Activated T-cell treated with anti-CD3 and anti-CD28 coated beads, Interleukin-2, amount 50 U/mL, for 72 hours (primary cell): ENCODE measurements at regions not wholly inside any gene's neighbourhood (a gene's known extent, or its start where the extent isn't known, plus 50 kb on each side); places are given as distances from the start of the nearest gene placed in this dataset.
"Not testable (repeated sequence)": the region's sequence is repeated elsewhere in the genome, so short reads cannot be mapped to it uniquely, and the experiment has no call there.

Experiments used
- ATAC-seq, 2 donors: fragments of 150-1000 bp; cut with Tn5 transposase; replicated peaks in 1 of 2; 2 replicates each; pipeline ENCODE4 v1.10.0; 2021; ENCODE audit warnings: moderate library complexity in 2 of 2, mild to moderate bottlenecking in 1 of 2
- DNase-seq, 2 donors: peaks; one replicate each; pipeline ENCODE4 v3.0.0; 2021 to 2022; ENCODE audit warnings: mixed read lengths in 1 of 2
- H3K27ac Mint-ChIP-seq: one replicate; pipeline ENCODE4 v1.8.0; 2022; ENCODE audit warnings: mild to moderate bottlenecking, moderate library complexity, mixed read lengths
- H3K27me3 Mint-ChIP-seq: one replicate; pipeline ENCODE4 v1.8.0; 2022; ENCODE audit warnings: low read depth, mixed read lengths
- H3K36me3 Mint-ChIP-seq, 2 donors: one replicate each; pipeline ENCODE4 v1.8.0; 2022; ENCODE audit warnings: mixed read lengths in 2 of 2, mild to moderate bottlenecking in 1 of 2; ENCODE audit not compliant: insufficient read depth in 2 of 2
- H3K4me1 Mint-ChIP-seq: one replicate; pipeline ENCODE4 v1.8.0; 2022; ENCODE audit warnings: low read depth, mixed read lengths
- H3K4me3 Mint-ChIP-seq, 2 donors: one replicate each; pipeline ENCODE4 v1.8.0; 2022; ENCODE audit warnings: mild to moderate bottlenecking in 2 of 2, mixed read lengths in 2 of 2, moderate library complexity in 2 of 2
- H3K9me3 Mint-ChIP-seq, 2 donors: one replicate each; pipeline ENCODE4 v1.8.0; 2022; ENCODE audit warnings: mixed read lengths in 2 of 2

DNA sequence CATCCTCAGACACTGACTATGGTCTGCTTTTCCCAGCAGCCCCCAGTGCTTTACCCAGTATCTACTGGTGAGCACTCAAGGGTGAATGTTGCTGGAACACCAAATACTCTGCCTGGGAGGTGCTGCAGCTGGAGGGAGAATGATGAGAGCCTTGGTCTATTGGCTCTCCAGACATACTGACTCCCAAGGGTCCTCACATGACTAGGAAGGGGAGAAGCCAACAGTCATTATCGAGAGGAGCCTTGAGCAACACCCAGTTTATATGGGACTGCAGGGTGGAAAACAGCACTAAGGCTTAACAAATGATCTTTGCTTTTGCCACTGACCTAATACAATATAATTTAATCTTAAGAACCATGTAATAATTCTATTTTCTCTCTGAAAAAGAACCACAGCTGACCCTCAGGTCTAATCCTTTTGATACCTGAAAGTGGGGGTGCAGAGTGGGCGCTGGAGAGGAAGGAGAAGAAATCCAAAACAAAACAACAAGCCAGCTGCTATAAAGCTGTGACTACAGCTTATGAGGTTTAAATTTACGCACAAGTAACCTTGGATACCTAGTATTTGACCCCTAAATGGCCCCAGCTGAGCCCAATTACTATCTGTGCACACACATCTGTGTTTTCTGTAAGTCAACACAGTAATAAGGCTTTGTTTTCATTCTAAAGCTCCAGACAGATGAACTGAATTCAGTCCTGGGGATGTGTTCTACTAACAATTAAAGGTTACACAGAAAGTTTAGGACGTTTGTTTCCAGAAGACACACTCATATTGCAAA lies 107.8 kb upstream of the GRIP1 start:
- Mint-ChIP-seq H3K4me3 (no peak overlapping the region), H3K9me3 (no peaks in the 10 kb centered on the region), H3K4me1 (no peaks in the 10 kb centered on the region), H3K36me3 (no peaks in the 10 kb centered on the region), H3K27ac (no peak overlapping the region), H3K27me3 (no peaks in the 10 kb centered on the region)
- no peak for ATAC-seq
- no peak for DNase-seq

DNA sequence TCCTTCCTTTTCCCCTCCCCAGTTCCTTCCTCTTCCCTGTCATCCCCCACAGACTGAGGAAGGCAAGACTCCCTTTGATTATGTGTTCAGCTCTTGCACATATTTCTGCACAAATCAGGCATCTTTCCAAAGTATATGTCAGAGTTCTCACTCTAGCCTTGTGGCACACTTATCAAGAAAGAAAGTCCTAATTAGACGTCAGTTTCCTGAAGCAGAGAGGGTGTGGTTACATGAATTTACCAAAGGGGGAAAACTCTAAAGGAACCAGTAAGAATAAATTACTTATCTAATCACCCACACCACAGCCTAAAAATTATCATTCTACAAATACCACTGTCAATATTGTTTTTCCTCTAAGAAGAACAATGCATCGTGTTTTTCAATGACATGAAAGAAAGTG lies 120.7 kb upstream of the GRIP1 start:
- Mint-ChIP-seq H3K27ac (no peak overlapping the region), H3K27me3 (no peaks in the 10 kb centered on the region), H3K36me3 (peaks cover 0 to 2% of the 10 kb centered on the region in 2 donors), H3K4me3 (no peak overlapping the region), H3K9me3 (no peaks in the 10 kb centered on the region), H3K4me1 (peaks cover 5% of the 10 kb centered on the region)
- no peak for DNase-seq
- ATAC-seq: no peak

DNA sequence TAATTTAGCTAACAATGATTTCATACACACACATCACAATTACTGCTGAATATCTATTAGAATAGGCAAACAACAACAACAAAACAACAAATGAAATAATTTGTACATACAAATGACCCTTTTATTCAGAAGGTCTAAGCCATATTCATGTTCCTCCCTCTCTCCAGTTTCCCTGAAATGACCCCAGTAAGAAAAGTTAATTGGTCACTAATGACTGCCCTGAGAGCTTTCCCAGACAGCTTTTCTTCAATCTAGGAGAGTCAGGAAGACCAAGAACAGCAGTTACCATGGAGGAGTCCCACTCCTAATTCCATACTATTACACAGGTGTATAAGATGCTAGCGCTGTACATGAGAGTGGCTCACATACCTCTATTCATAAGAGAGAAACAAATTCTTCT lies 121.2 kb upstream of the GRIP1 start:
- Mint-ChIP-seq H3K27me3 (no peaks in the 10 kb centered on the region), H3K4me1 (peaks cover 5% of the 10 kb centered on the region), H3K36me3 (peaks cover 0 to 2% of the 10 kb centered on the region in 2 donors), H3K9me3 (no peaks in the 10 kb centered on the region), H3K27ac (no peak overlapping the region), H3K4me3 (no peak overlapping the region)
- DNase-seq: no peak
- ATAC-seq: no peak

DNA sequence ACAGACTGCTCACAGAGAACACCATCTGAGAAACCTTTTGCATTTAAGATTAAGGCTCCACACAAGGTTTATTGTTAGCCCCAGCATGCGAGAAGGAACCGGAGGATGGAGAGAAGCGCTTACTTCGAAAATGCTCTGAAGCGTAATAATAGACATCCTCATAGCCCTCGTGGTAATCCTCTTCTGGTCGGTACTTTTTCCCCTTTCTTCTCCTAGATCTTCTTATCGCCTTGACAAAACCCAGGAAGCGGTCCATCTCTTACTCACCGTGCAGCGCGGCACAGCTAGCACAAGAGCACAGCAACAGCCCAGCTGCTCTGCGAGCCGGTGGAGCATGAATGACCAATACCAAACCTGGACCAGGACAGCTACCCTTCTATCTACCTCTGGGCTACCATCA lies 125.1 kb upstream of the GRIP1 start:
- Mint-ChIP-seq H3K9me3 (no peaks in the 10 kb centered on the region), H3K27ac (no peak overlapping the region), H3K36me3 (no peaks in the 10 kb centered on the region), H3K4me1 (peaks cover 5% of the 10 kb centered on the region), H3K4me3 (no peak overlapping the region), H3K27me3 (no peaks in the 10 kb centered on the region)
- ATAC-seq (no peak), DNase-seq (no peak)

DNA sequence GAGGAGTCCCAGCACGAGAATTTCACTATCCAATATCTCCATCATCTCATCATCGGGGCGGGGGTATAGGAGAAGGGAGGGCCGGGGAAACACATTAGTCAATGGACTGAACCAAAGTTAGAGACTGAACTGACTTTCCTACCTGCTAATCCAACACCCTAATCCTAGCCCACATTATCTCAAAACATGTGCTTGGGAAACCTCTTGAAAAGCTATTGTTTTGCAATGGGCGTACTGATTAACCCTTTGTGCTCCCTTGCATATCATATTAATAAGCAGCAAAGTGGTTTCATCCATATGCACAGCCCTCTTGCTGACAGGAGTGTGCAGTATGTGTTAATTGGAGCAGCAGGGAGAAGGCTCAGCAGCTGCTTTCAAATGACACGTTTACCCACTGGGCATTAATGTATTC lies 125.7 kb upstream of the GRIP1 start:
- Mint-ChIP-seq H3K4me1 (peaks cover 1% of the 10 kb centered on the region), H3K27me3 (no peaks in the 10 kb centered on the region), H3K9me3 (no peaks in the 10 kb centered on the region), H3K36me3 (no peaks in the 10 kb centered on the region), H3K27ac (no peak overlapping the region), H3K4me3 (no peak overlapping the region)
- DNase-seq (no peak), ATAC-seq (no peak)

DNA sequence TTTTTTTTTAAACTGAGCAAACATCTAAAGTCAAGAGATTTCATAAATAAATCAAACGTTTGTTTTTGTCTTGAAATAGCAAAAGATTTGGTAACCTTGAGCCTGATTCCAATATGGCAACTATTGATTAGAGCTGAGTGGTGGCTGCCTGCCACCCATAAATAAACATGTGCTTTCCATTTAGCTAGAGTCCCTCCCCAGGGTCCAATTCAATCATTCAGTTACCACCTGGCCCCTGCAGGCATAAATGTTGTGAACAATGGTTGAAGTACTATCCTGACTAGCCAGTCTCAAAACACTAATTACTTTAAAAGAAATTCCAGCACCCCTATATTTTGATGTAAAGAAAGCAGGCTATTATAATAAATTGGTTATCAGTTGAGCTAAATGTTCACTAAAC lies 129.7 kb upstream of the GRIP1 start:
- DNase-seq (no peak), ATAC-seq (no peak)
- H3K27me3 Mint-ChIP-seq: no peaks in the 10 kb centered on the region
- no peaks in the 10 kb centered on the region for H3K9me3 Mint-ChIP-seq
- H3K4me1 Mint-ChIP-seq: peaks cover 6% of the 10 kb centered on the region
- H3K27ac Mint-ChIP-seq: no peak overlapping the region
- H3K4me3 Mint-ChIP-seq: no peak overlapping the region
- no peaks in the 10 kb centered on the region for H3K36me3 Mint-ChIP-seq

DNA sequence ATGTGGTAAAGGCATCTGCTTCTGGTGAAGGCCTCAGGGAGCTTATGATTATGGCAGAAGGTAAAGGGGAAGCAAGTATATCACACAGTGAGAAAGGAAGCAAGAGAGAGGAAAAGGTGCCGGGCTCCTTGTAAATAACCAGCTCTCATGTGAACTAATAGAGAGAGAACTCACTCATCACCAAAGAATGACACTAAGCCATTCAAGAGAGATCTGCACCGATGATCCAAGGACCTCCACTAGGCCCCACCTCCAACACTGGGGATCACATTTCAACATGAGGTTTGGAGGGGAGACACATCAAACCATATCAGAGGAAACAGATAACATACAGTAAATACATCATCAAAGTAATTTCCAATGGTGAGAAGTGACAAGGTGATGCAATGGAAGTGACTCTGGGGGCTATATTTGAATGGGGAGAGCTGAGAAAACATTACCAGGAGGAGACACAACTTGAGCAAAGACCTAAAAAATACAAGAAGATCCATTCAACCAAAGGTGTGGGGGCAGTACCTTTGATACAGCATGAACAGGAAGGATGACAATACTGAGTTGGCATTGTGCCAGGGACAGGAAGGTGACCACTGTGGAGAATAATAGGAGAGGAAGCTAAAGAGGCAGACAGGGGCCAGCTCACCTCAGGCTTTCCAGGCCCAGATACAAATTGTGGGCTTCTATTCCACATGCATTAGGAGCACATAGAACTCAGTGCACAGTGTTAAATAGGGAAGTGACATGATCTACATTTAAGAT lies 134.4 kb upstream of the GRIP1 start:
- no peaks in the 10 kb centered on the region for H3K9me3 Mint-ChIP-seq
- DNase-seq: peak; percentile 18 to 22
- no peak overlapping the region for H3K27ac Mint-ChIP-seq
- peaks cover 7% of the 10 kb centered on the region for H3K4me1 Mint-ChIP-seq
- peak in 1 of 2 donors; percentile 58 for ATAC-seq
- no peaks in the 10 kb centered on the region for H3K27me3 Mint-ChIP-seq
- no peak overlapping the region for H3K4me3 Mint-ChIP-seq
- H3K36me3 Mint-ChIP-seq: no peaks in the 10 kb centered on the region

DNA sequence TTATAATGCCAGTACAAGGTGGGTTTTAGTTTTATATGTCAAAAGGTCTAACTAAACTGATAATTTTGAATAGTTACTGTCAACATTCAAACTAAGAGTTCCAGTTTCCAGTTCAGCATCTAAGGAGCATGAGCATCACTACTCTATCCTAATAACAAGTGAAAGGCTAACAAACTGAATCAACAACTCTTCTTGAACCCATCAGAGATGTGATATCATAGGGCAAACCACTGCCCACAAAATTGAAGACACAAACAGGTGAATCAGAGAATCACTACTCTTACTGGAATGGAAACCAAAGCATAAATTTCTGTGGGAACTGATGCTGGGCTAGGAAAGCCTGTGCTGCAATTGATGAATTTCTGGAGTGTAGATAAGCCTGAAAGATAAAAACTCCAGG lies 140.7 kb upstream of the GRIP1 start:
- no peaks in the 10 kb centered on the region for H3K9me3 Mint-ChIP-seq

DNA sequence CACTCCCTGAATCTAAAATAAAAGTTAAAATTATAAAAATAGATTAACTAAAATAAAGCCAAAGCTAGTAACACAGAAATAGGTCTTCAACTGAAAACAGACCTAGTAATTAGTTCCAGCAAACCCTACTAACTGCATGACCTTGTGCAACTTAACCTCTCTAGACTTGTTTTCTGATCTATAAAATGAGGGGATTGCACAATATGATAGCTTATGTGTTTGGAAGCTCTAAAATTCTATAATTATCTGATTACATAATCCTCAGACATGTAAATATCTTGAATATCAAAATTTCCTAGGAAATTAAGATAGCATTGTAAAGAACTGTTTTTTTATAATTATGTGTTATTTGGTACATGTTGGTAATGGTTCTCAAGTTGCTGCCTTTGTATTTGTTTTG lies 144.1 kb upstream of the GRIP1 start:
- peaks cover 6% of the 10 kb centered on the region for H3K4me1 Mint-ChIP-seq
- no peaks in the 10 kb centered on the region for H3K36me3 Mint-ChIP-seq
- H3K27ac Mint-ChIP-seq: no peak overlapping the region
- H3K27me3 Mint-ChIP-seq: no peaks in the 10 kb centered on the region
- H3K4me3 Mint-ChIP-seq: no peak overlapping the region
- no peak for DNase-seq
- no peaks in the 10 kb centered on the region for H3K9me3 Mint-ChIP-seq
- ATAC-seq: no peak

More for the DNA sequence above, 140.7 kb upstream of the GRIP1 start:
- Mint-ChIP-seq H3K27ac (no peak overlapping the region), H3K4me1 (peaks cover 6% of the 10 kb centered on the region), H3K36me3 (no peaks in the 10 kb centered on the region), H3K4me3 (no peak overlapping the region), H3K27me3 (no peaks in the 10 kb centered on the region)
- peak; percentile 3 to 13 for DNase-seq
- peak; percentile 83 to 89 for ATAC-seq

DNA sequence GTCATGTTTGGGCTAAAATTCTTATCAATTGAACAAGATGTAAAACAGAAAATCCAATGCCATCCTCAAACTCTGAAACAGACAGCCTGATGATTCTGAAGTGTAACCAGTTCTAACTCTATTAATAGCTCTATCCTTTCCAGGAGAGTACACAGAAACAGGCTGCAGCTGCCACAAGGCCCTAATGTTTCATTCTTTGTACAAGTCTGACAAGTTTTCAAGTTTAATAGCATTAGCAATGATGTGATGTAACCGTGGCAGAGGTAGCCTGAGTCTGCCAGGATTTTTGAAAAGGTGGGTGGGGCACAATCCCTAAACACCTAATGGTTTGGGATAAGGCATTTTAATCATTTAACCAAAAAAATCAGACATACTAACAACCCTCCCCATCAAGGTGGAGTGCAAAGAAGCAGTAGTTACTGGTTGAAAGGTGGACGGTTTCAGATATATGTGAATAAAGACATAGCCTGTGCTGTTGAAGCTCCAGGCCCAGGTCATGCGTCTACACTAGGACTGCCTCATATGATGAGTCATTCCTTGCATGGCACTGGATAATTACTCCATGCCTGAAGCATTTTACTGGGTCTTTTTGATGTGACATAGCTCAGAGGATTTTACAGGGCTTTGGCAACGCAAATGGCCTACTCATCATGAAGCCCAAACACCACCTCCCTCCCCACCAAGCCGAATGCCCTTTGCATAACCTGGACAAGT lies 145.1 kb upstream of the GRIP1 start:
- H3K4me3 Mint-ChIP-seq: no peak overlapping the region
- ATAC-seq (no peak), DNase-seq (no peak)
- peaks cover 11% of the 10 kb centered on the region for H3K4me1 Mint-ChIP-seq
- H3K36me3 Mint-ChIP-seq: no peaks in the 10 kb centered on the region
- H3K27me3 Mint-ChIP-seq: no peaks in the 10 kb centered on the region
- no peak overlapping the region for H3K27ac Mint-ChIP-seq
- H3K9me3 Mint-ChIP-seq: no peaks in the 10 kb centered on the region

DNA sequence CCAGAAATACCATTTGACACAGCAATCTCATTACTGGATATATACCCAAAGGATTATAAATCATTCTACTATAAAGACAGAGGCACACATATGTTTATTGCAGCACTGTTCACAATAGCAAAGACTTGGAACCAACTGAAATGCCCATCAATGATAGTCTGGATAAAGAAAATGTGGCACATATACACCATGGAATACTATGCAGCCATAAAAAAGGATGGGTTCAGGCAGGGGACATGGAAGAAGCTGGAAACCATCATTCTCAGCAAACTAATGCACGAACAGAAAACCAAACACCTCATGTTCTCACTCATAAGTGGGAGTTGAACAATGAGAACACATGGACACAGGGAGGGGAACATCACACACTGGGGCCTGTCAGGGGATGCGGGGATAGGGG lies 147.0 kb upstream of the GRIP1 start:
- H3K4me1 Mint-ChIP-seq: peaks cover 22% of the 10 kb centered on the region
- not testable (repeated sequence) for ATAC-seq, H3K27ac Mint-ChIP-seq, DNase-seq, H3K9me3 Mint-ChIP-seq, H3K36me3 Mint-ChIP-seq, H3K4me3 Mint-ChIP-seq, H3K27me3 Mint-ChIP-seq

DNA sequence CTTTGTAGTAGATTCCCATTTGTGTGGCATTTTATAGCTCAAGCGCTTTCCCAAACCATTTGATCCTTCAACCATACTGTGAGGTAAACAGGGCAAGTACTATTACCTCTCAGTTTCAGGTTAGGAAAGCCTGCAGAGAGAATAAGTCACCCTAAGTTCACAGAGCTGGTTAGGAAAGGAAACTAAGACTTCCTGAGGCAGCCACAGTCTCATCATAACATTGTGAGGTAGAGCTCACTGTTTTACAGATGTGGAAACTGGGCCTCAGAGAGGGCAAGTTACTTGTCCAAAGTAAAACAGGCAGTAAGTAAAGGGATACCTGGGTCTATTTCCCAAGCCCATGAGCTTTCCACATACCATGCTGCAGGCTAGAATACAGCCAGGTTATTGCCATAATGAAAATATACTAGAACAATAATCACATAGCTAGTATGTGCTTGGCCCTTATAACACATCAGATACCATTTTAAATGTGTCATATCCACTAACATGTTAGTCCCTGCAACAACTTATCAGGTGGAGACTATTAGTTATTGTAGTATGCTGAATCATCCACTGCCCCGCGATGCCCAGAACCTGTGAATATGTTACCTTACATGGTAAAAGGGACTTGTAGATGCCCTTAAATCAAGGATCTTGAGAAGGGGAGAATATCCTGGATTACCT lies 150.9 kb upstream of the GRIP1 start:
- peak overlapping the region; percentile 44 for H3K27ac Mint-ChIP-seq
- H3K9me3 Mint-ChIP-seq: no peaks in the 10 kb centered on the region
- H3K4me1 Mint-ChIP-seq: peaks cover 30% of the 10 kb centered on the region
- ATAC-seq: peak; percentile 83 to 92
- peak overlapping the region in 1 of 2 donors; percentile 55 for H3K4me3 Mint-ChIP-seq
- no peaks in the 10 kb centered on the region for H3K27me3 Mint-ChIP-seq
- DNase-seq: peak; percentile 2 to 8
- no peaks in the 10 kb centered on the region for H3K36me3 Mint-ChIP-seq

DNA sequence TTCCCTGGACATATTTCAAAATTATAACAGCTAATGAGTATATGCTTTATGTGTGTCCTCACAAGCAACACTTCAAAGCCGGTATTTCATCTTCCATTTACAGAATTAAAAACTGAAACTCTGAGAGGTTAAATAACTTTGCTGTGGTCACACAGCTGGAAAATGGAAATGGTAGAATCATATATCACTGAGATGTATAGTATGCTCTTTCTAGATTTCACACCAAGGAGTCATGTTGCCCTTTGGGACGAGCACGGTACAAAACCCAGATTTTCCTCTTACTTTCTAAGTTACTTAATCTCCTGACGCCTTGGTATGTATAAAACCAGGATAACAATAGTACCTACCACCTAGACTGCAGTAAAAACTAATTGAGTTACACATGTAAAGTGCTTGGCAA lies 152.6 kb upstream of the GRIP1 start:
- H3K36me3 Mint-ChIP-seq: no peaks in the 10 kb centered on the region
- no peaks in the 10 kb centered on the region for H3K9me3 Mint-ChIP-seq
- DNase-seq (no peak), ATAC-seq (no peak)
- no peak overlapping the region for H3K4me3 Mint-ChIP-seq
- H3K4me1 Mint-ChIP-seq: peaks cover 30% of the 10 kb centered on the region
- H3K27me3 Mint-ChIP-seq: no peaks in the 10 kb centered on the region
- no peak overlapping the region for H3K27ac Mint-ChIP-seq
